Lung (tissue), 11 donors: ENCODE measurements at regions not wholly inside any gene's neighbourhood (a gene's known extent, or its start where the extent isn't known, plus 50 kb on each side); places are given as distances from the start of the nearest gene placed in this dataset.

Experiments used
- ATAC-seq: fragments of 200-7000 bp; cut with Tn5 transposase; one replicate; pipeline ENCODE4 v1.9.1; 2020; ENCODE audit warnings: moderate number of reproducible peaks; ENCODE audit not compliant: insufficient read depth, low FRiP score
- DNase-seq, 3 donors: peaks; one replicate each; pipeline ENCODE4 v3.0.0-alpha.2; 2013 to 2017
- H3K27ac ChIP-seq, 2 donors: one replicate each; pipeline ENCODE4 v1.5.1; 2013; ENCODE audit warnings: mild to moderate bottlenecking in 2 of 2, moderate library complexity in 2 of 2, control low read depth in 1 of 2, inconsistent platforms in 1 of 2, low read depth in 1 of 2, low read length in 1 of 2
- H3K27me3 ChIP-seq, 3 donors: one replicate each; pipeline ENCODE4 v1.5.1; 2013; ENCODE audit warnings: low read length in 2 of 3; ENCODE audit not compliant: control insufficient read depth in 3 of 3, insufficient read depth in 3 of 3
- H3K36me3 ChIP-seq, 4 donors: one replicate each; pipeline ENCODE4 v1.5.1; 2013; ENCODE audit warnings: low read length in 4 of 4, mild to moderate bottlenecking in 1 of 4, moderate library complexity in 1 of 4; ENCODE audit not compliant: control insufficient read depth in 4 of 4, insufficient read depth in 4 of 4
- H3K4me1 ChIP-seq, 5 donors: one replicate each; pipeline ENCODE4 v1.5.1; 2013; ENCODE audit warnings: low read length in 5 of 5, mild to moderate bottlenecking in 2 of 5, moderate library complexity in 1 of 5; ENCODE audit not compliant: control insufficient read depth in 5 of 5, insufficient read depth in 5 of 5
- H3K4me3 ChIP-seq: one replicate; pipeline ENCODE4 v1.5.1; 2013; ENCODE audit warnings: mild to moderate bottlenecking, control low read depth, moderate library complexity
- H3K9ac ChIP-seq, 2 donors: one replicate each; pipeline ENCODE4 v1.5.1; 2013; ENCODE audit warnings: low read length in 2 of 2, control low read depth in 1 of 2; ENCODE audit not compliant: insufficient read depth in 1 of 2
- H3K9me3 ChIP-seq, 4 donors: one replicate each; pipeline ENCODE4 v1.5.1; 2013; ENCODE audit warnings: low read length in 3 of 4, mild to moderate bottlenecking in 1 of 4, moderate library complexity in 1 of 4; ENCODE audit not compliant: control insufficient read depth in 4 of 4, insufficient read depth in 3 of 4
- CTCF ChIP-seq: IDR thresholded peaks from 2 replicates; pipeline ENCODE4 v1.5.1; 2012; ENCODE audit warnings: mild to moderate bottlenecking; ENCODE audit errors: control extremely low read depth, extremely low read depth
- WGBS, 2 donors: extraction: QIAGEN DNeasy Blood & Tissue Kit; methylation state at CpG; one replicate each; pipeline ENCODE4 v1.1.7; 2013; 5-methylcytosine and 5-hydroxymethylcytosine counted together
- donor health status: control.
- donor health status: control.
- donor health status: Bipolar disorder and iron deficiency.
- donor health status: healthy.
- donor health status: DM: yes; HTN: yes; CAD: no.

DNA sequence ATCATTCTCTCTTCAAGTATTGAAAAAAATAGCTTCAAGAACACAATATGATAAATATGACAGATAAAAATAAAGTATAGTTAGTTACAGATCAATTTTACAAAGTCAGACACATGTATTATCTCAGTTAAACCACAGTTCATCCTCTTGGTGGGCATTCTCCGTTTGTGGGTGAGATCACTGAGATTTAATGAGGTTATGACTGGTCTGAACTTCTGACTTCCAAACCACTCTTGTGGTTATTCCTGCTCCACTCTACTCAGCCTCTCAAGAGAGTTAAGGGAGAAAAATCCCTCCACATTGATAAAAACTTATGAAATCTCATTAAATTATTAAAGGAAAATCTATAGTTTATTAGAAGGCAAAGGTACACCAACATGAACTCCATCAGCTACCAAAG is 229.9 kb upstream of the LRTM1 start:
- no peak for TF ChIP-seq CTCF
- Histone ChIP-seq H3K9me3 (peaks cover 0 to 3% (median 0%) of the 10 kb centered on the region in 4 donors), H3K9ac (no peak overlapping the region), H3K27ac (no peak overlapping the region), H3K27me3 (no peaks in the 10 kb centered on the region), H3K36me3 (no peaks in the 10 kb centered on the region), H3K4me1 (no peaks in the 10 kb centered on the region), H3K4me3 (no peak overlapping the region)
- WGBS, 2 donors: 74 to 88% methylated on average over 1 of the region's 1 CpG
- no peak for ATAC-seq
- DNase-seq: no peak

DNA sequence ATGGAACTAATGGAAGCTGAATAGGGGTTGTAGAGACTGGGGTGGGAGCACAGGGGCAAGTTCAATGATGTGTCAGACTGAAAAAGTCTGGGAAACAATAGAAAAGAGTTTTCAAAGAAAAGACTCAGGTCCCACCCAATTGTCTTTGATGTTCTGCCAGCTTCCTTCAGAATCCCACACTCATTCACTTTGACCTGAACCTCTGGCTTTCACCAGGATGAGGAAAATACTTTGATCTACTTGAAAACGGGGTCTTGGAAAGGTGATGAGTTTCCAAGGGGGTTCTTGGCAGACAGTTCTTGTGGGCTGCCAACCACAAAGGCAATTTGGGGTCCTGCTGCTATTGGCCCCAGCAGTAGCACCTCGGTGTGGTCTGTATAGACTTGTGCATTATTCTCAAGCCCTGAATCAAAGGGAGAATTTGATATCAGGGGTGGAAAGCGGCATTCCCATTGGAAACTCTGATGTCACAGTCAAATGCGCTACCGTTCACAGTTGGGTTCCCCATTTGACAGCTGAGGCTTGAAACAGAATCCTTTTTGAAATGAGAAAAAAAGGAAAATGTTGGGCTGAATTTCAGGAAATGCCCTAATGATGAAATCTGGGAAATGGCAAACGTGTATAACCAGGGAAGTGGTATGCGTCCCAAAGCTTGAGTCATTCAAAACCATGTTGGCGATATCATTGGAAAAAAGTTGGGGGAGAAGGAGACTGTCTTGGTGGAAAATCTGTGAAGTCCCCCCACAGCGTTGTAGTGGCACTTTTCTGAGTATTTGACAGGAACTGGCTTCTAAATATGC is 229.2 kb upstream of the LRTM1 start:
- Histone ChIP-seq H3K27ac (no peak overlapping the region), H3K9ac (no peak overlapping the region), H3K36me3 (no peaks in the 10 kb centered on the region), H3K4me3 (no peak overlapping the region), H3K27me3 (no peaks in the 10 kb centered on the region), H3K4me1 (no peaks in the 10 kb centered on the region), H3K9me3 (peaks cover 0 to 3% (median 0%) of the 10 kb centered on the region in 4 donors)
- ATAC-seq: no peak
- WGBS, 2 donors: 76 to 81% methylated on average over 9 of the region's 9 CpGs
- DNase-seq: no peak
- no peak for TF ChIP-seq CTCF

DNA sequence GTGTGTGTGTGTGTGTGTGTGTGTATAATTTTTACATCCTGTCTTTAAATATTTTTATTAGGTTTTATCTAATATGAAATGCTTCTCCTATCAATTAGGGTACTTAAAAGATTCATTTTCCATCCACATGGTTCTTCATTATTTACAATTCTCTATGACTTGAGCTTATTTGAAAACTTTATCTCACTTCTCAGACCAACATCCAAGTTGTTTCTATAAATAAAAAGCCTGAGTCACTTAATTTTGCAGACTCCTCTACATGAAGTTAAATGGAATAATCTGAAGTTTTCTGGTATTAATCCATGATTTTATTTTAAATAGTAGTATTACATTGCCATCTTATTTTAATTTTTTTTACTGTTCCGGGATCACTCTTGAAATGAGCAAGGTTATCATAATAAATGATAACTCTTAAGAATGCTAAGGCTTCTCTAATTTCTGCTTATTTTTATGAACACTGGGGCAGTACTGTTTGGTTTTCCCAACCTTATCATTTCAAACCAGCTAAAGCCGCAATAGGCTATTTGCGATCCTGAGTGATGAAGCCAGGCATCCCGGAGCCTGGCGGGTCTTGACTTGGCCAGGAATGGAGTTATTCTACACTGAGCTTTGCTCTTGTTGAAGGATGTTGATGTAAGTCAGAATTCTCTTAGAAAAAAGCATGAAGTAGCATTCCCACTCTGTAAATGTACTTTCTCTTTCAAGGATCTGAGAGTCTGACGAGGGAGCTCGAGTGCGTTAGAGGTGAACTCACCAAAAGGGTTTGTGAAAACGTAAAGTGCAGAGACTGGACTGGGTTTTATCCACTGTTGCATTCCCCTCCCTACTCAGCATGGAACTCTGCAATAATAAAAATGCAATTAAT is 220.2 kb upstream of the LRTM1 start:
- 51 to 72% methylated on average over 9 of the region's 9 CpGs for WGBS, 2 donors
- H3K27me3 ChIP-seq: no peaks in the 10 kb centered on the region
- TF ChIP-seq CTCF: no peak
- no peak for ATAC-seq
- no peak overlapping the region for H3K4me3 ChIP-seq
- no peak overlapping the region for H3K27ac ChIP-seq
- no peaks in the 10 kb centered on the region for H3K36me3 ChIP-seq
- H3K9ac ChIP-seq: no peak overlapping the region
- peaks cover 0 to 29% (median 0%) of the 10 kb centered on the region in 5 donors for H3K4me1 ChIP-seq
- peak in 2 of 3 donors; percentile 20 to 60 for DNase-seq
- no peaks in the 10 kb centered on the region for H3K9me3 ChIP-seq
